GM12891 (cell line): ENCODE measurements at regions not wholly inside any gene's neighbourhood (a gene's known extent, or its start where the extent isn't known, plus 50 kb on each side); places are given as distances from the start of the nearest gene placed in this dataset.
"Not testable (repeated sequence)": the region's sequence is repeated elsewhere in the genome, so short reads cannot be mapped to it uniquely, and the experiment has no call there.

Experiments used
- DNase-seq: peaks from one replicate; pipeline ENCODE4 v3.0.0; 2011; ENCODE audit warnings: low spot score; ENCODE audit not compliant: insufficient read length
- FAIRE-seq: peaks from 2 replicates; lab custom pipeline; 2011; peaks lifted over from hg19 to GRCh38; lab: Jason Lieb, UNC
- PAX5 ChIP-seq: IDR thresholded peaks from 2 replicates; pipeline ENCODE4 v1.6.1; 2011; ENCODE audit warnings: low read length, moderate library complexity, mild to moderate bottlenecking; ENCODE audit not compliant: insufficient read depth, severe bottlenecking
- POLR2A ChIP-seq: IDR thresholded peaks from 2 replicates; pipeline ENCODE4 v1.6.1; 2011; ENCODE audit warnings: low read depth, low read length, control low read depth
- POLR2AphosphoS5 ChIP-seq: IDR thresholded peaks from 2 replicates; pipeline ENCODE4 v1.6.1; 2011; ENCODE audit warnings: low read depth, low read length, control low read depth
- POU2F2 ChIP-seq: IDR thresholded peaks from 2 replicates; pipeline ENCODE4 v1.6.1; 2011; ENCODE audit warnings: low read depth, mild to moderate bottlenecking, control low read depth, low read length, moderate library complexity
- SPI1 ChIP-seq: IDR thresholded peaks from 2 replicates; pipeline ENCODE4 v1.6.1; 2011; ENCODE audit warnings: low read depth, low read length, control low read depth
- TAF1 ChIP-seq: IDR thresholded peaks from 2 replicates; pipeline ENCODE4 v1.6.1; 2011; ENCODE audit warnings: low read depth, low read length, control low read depth

- no peak for DNase-seq
- TF ChIP-seq POLR2A (no peak), TAF1 (no peak), POU2F2 (no peak)
- FAIRE-seq, result no peak
Measured at GRCh38 chr7:69438584-69439412, 159.5 kb upstream of the AUTS2 start.

GRCh38 chr7:69439636-69440325 is 158.5 kb upstream of the AUTS2 start:
- no peak for TF ChIP-seq SPI1
- TF ChIP-seq PAX5, result no peak
- no peak for TF ChIP-seq POLR2AphosphoS5
- no peak for TF ChIP-seq POLR2A
- FAIRE-seq (no peak), DNase-seq (no peak)

- FAIRE-seq (no peak), DNase-seq (no peak)
- no peak for TF ChIP-seq TAF1
- no peak for TF ChIP-seq PAX5
- TF ChIP-seq POLR2A, result no peak
- no peak for TF ChIP-seq POLR2AphosphoS5
- no peak for TF ChIP-seq POU2F2
- no peak for TF ChIP-seq SPI1
Measured at GRCh38 chr7:69440976-69441375, 157.3 kb upstream of the AUTS2 start.

GRCh38 chr7:69443136-69443535 is 155.1 kb upstream of the AUTS2 start:
- DNase-seq, result no peak
- no peak for FAIRE-seq
- TF ChIP-seq SPI1 (no peak), POLR2A (no peak), PAX5 (no peak), POLR2AphosphoS5 (no peak), POU2F2 (no peak), TAF1 (no peak)

- DNase-seq (no peak), FAIRE-seq (no peak)
- TF ChIP-seq POLR2AphosphoS5, result no peak
- TF ChIP-seq POU2F2, result no peak
- TF ChIP-seq POLR2A, result no peak
Measured at GRCh38 chr7:69445541-69445940, 152.7 kb upstream of the AUTS2 start.

GRCh38 chr7:69446213-69446612 is 152.1 kb upstream of the AUTS2 start:
- FAIRE-seq, DNase-seq: not testable (repeated sequence)

GRCh38 chr7:69448071-69448470 is 150.2 kb upstream of the AUTS2 start:
- TF ChIP-seq POLR2A (no peak), PAX5 (no peak), POLR2AphosphoS5 (no peak), SPI1 (no peak), TAF1 (no peak), POU2F2 (no peak)
- DNase-seq (no peak), FAIRE-seq (no peak)

- no peak for FAIRE-seq
- DNase-seq, result no peak
- TF ChIP-seq SPI1, result no peak
Measured at GRCh38 chr7:69450456-69450855, 147.8 kb upstream of the AUTS2 start.

- FAIRE-seq (no peak), DNase-seq (no peak)
- TF ChIP-seq PAX5 (no peak), POLR2A (no peak), POLR2AphosphoS5 (no peak), TAF1 (no peak), SPI1 (no peak), POU2F2 (no peak)
Measured at GRCh38 chr7:69451715-69452114, 146.6 kb upstream of the AUTS2 start.

- DNase-seq (no peak), FAIRE-seq (no peak)
- TF ChIP-seq POLR2A (no peak), PAX5 (no peak), POU2F2 (no peak)
Measured at GRCh38 chr7:69452797-69453196, 145.5 kb upstream of the AUTS2 start.
